Muscle of back (tissue), 3 donors: ENCODE measurements at regions not wholly inside any gene's neighbourhood (a gene's known extent, or its start where the extent isn't known, plus 50 kb on each side); places are given as distances from the start of the nearest gene placed in this dataset.

Experiments used
- DNase-seq, 3 donors: peaks; one replicate each; pipeline versions ENCODE4 v3.0.0 to v3.0.0-alpha.2; 2013

- no peak for DNase-seq
These were observed 662.3 kb downstream of the SATB2 start for GRCh38 chr2:198795419-198795818.

GRCh38 chr2:198791623-198792022, 666.1 kb downstream of the SATB2 start:
- DNase-seq: no peak

- DNase-seq: no peak
These were observed 669.1 kb downstream of the SATB2 start for GRCh38 chr2:198788676-198789075.

DNA sequence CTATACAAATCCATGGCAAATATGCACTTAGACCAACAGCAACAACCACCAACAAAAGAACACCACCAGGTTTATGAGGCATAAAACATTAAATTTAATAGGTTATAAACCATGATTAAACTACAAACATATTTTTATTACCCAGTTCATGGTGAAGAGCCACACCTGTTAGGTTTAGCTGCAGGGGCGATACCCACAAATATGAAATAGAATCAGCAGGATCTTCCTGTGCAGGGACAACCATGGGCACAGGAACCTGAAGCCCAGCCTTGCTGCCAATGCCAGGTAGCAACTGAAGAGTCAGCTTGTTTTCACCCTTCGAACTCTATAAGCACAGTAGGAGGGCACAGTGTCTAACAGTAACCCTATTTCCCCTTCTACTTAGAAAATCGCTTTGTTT, 675.0 kb downstream of the SATB2 start:
- no peak for DNase-seq

DNA sequence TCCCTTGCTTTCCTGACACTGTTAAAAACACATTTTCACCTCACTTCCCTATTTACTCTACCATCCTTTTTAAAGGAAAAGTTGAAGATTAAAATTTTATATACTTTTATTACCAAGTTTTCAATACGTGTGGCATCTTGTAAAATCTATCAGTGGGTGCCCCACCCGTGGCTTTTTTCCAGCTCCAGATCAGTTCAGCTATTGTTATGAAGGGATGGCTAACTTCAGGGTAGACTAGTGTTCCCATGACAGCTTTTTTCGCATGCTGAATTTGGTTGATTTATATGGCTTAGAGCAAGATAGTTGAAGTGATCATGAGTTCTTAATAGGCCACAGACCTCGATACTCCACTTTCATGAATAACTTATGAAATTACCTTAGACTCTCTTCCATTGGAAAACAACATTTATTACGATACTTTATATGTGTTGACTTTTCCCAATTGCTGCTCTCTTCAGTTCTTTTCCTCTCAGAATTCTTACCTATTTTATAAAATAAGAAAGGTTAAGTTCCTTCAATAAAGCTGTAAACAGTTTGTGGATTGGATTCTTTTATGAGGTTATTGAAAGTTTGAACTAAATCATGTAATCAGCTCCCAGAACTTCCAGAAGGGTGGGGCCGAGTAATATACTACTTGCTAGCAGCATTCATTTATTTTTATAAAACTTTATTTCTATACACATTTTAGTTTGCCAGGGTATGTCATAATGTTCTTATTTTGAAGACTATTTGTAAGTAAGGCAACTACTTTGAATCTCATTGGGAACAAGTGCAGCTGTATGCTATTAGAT, 680.9 kb downstream of the SATB2 start:
- no peak for DNase-seq

DNA sequence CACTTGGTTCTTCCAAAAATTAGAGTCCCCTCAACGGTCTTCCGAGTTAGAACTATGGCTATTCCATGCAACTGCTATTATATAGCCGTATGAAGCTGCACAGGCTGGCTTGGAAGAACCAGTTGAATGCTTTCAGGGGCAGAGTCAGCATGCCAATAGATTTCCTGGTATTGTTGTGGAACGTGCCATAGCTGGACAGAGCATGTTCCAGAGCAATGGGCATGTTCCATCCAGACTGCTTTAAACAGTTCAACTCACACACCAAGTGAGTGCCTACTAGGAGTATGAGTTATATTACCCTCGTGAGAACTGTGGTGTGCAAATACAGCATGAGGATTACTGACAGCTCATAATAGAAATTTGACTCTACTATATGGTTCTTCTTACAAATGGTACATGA, 682.0 kb downstream of the SATB2 start:
- DNase-seq: no peak

DNA sequence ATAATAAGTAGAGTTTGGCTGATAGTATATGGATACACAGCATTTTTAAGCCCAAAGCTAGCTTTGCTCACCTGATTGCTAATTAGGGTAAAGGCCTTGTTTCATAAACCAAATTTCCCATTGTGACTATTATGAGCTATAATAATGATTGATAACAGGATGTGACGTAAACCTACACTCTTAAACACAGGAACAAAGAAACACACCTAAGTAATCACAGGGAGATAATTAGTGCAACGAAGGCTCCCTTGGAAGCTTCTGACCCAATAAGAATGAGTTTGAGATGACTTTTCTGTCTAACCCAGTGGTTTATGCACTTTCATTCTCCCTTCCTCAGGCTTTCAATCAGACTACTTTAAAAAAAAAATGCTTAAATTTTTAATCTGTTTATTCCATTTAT, 683.2 kb downstream of the SATB2 start:
- DNase-seq: no peak

- no peak for DNase-seq
These were observed 690.0 kb downstream of the SATB2 start for GRCh38 chr2:198767694-198768093.

GRCh38 chr2:198763793-198764192, 693.9 kb downstream of the SATB2 start:
- DNase-seq: no peak

- no peak for DNase-seq
These were observed 695.3 kb downstream of the SATB2 start for GRCh38 chr2:198762441-198762840.

DNA sequence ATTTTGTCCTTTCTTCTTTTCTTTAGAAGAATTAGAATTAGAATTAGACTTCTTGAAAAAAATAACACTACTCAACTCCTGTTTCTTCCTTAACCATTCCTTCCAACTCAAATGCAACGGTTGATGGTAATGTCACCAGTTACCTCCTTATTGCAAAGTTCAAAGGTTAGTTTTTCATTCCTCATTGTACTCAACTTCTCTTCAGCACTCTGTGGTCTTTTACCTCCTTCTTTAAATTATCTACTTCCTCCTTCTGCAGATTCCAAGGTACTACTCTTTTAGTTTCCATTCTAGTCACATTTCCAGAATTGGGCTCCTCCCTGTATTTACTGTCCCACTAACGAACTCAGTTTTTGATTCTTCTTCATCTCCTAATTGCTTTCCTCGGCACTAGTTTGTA, 700.7 kb downstream of the SATB2 start:
- no peak for DNase-seq

DNA sequence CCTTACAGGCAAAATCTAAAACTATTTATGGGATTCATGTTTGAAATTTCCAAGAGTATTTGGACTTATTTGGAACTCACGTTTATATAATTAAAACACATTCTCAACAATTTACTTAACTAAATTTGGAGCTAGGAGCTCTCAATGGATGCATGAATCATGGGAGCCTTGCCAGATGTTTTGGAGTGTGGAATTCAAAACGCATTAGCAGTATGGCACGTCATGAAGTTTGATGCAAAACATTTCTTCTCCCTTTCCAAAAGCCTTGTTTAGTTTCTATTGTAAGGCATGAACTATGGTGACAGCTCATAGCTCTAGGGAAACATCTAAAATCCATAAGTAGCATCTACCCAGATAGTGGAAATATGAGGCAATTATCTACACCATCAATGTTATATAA, 701.6 kb downstream of the SATB2 start:
- peak; percentile 2 to 58 (median 16) for DNase-seq

GRCh38 chr2:198753101-198753500, 704.6 kb downstream of the SATB2 start:
- DNase-seq: no peak

DNA sequence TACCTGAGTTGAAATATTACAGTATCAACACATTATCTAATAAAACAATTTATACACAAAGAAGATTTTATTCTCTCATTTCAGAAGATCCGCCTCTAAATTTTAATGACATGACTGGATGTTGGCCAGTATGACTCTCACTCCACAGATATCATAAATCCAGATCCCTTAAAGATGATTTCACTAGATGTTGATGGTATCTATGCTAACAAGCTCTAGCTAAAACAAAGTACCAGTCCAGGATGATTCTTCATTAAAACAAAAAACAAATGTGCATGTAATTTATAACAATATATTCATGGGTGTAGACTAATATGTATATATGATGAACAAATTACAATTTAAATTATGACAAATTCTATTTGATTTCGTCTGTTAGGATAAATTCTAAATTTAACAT, 708.4 kb downstream of the SATB2 start:
- no peak for DNase-seq

DNA sequence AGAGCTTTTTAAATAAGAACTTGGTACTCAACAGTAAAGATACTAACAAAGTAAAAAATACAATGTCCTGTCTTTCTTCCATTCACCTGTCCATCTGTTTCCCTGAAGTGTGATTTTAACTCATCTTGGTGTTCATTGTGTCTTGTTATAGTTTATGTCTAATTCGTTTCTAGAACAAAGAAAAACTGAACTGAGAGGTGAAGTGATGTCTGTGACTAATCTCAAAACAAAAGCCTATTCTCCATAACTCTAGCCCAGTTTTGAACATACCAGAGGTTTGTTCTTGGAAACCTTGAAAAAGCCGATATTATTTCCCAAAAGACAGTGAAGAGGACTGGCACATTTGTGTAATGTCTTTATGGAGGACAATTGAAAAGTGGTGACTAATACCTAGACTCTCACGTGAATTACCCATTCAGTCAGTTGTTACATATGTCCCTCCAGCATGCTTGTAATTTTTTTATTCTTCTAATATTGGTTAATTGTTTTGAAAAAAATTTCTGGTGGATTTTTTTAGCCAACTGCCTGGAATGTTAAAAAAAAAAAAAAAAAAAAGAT, 725.8 kb downstream of the SATB2 start:
- no peak for DNase-seq

DNA sequence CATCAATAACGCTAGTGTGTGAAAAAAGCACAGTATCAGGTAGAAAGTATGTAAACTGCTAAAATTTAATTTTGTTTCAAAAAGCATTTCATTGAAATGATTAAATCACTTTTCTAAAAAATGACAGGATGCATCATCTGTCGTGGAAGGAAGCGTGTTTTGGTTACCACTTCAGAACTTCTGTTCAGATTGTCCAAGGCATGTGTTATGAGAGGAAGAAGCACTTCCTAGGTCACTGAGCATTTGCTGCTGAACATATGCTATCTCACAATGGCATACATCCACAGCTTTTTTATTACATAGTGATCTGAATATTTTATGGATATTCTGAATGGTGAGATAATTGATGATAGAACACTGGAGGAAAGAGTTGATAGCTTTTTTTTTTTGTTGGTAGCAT, 737.5 kb downstream of the SATB2 start:
- DNase-seq: no peak

GRCh38 chr2:198717451-198717850, 740.3 kb downstream of the SATB2 start:
- no peak for DNase-seq

- DNase-seq: no peak
These were observed 742.4 kb downstream of the SATB2 start for GRCh38 chr2:198715302-198715835.

GRCh38 chr2:198712485-198712884, 745.3 kb downstream of the SATB2 start:
- no peak for DNase-seq

DNA sequence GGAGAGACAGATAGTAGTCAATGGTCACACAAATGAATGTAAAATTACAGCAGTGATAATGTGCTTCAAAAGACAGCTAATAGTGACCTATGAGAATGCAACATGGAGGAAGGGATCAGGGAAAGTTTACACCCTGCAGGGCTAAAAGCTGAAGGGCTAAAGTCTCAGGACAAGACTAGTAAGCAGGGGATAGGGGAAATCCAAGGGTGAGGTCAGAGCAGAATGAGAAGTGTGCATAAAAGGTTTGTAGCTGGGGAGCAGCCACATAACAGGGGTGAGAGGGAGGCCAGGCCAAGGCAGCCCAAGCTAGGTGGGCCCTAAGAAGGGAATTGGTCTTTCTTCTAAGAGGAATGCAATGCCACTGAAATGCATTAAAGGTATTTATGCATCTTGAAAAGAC, 746.3 kb downstream of the SATB2 start:
- no peak for DNase-seq

DNA sequence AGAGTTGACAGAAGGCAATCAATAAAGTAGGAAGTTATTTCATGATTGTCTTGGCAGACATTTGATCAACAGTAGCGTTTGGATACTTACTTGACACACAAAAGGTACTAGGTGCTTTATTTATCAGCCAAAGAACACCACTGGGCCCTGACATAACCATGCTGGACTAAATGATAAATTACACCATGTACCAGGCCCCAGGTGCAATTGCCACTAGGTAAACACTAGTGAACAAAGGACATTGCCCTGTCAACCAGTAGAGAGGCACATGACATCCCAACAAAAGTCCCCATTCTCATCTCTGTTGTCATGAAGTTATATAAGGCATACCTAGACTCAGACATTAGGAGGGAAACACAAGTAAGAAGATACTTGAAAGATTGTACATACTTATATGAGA, 747.2 kb downstream of the SATB2 start:
- no peak for DNase-seq

DNA sequence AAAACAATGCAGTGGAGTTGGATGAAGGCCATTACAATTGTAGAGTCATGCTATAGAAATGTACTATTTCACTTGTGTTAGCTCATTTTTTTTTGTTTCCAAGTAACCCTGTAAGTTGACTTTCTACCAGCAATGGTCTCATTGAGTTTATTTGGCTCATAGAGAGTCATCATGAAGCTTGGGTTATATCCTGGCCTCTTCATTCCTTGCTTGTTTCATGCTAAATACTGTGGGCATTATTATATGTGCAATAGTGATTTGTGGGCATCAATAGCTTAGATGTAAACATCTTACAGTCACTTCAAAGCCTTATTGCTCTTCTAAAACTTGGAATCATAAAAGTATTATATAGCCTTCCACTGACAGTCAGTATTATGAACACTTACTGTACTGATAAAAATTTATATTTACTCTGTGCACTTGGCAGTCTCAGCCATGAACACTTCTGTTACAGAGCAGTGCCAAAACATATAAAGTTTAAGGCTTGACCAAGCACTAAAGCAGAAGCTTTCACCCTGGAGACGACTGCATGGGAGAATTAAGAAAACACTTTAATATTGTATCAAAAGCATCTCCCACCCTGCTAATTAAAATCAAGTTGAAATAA, 751.2 kb downstream of the SATB2 start:
- peak; percentile 16 to 60 (median 21) for DNase-seq

- no peak for DNase-seq
These were observed 754.5 kb downstream of the SATB2 start for GRCh38 chr2:198703281-198703680.
